Islet precursor cell (in vitro differentiated cells): ENCODE measurements at regions not wholly inside any gene's neighbourhood (a gene's known extent, or its start where the extent isn't known, plus 50 kb on each side); places are given as distances from the start of the nearest gene placed in this dataset.
"Not testable (repeated sequence)": the region's sequence is repeated elsewhere in the genome, so short reads cannot be mapped to it uniquely, and the experiment has no call there.

ENCODE experiments used
- DNase-seq: peaks from one replicate; pipeline ENCODE4 v3.0.0-alpha.2; 2018

DNA sequence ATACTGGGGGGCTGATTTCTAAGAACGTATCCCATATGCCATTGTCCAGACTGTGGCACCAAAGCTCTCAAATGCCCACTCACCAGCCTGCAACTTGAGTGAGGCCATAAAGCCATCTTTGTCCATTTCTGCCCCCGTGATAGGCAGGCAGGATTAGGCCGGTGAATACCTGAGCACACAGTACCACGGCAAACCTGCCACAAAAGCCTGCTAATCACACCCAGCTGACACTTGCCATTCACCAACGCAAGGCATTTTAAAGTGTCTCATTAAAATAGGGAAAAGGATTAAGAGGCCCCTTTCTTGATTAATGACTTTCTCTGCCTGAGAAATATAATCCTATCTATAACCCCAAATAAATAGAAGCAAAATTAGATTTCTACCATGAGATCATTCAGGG lies 111.4 kb upstream of the NANOS1 start:
- no peak for DNase-seq

DNA sequence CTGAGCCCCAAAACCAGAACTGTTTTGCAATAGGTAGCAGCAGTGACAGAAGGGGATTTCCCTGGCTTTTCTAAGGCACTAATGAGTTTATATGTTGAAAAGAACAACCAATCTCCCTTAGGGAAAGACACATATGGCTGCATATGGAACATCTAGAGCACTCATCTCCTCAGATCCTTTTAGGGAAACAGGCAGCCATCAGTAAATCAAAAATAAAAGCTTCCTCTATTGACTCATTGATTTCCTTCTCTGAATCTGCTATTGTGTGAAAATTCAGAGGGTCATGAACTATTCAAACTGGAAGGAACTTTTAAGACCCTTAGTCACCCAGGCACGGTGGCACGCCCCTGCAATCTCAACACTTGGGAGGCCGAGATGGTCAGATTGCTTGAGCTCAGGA lies 110.9 kb upstream of the NANOS1 start:
- no peak for DNase-seq

DNA sequence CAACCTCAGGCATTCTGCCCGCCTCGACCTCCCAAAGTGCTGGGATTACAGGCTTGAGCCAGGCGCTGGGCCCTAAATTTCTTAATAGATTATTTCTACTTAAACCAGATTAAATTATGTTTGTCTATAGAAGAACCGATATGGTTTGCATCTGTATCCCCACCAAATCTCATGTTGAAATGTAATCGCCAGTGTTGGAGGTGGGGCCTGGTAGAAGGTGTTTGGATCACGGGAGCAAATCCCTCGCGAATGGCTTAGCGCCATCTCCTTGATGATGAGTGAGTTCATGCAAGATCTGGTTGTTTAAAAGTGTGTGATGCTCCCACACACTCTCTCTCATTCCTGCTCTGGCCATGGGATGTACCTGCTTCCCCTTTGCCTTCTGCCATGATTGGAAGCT lies 109.3 kb upstream of the NANOS1 start:
- DNase-seq = no peak

DNA sequence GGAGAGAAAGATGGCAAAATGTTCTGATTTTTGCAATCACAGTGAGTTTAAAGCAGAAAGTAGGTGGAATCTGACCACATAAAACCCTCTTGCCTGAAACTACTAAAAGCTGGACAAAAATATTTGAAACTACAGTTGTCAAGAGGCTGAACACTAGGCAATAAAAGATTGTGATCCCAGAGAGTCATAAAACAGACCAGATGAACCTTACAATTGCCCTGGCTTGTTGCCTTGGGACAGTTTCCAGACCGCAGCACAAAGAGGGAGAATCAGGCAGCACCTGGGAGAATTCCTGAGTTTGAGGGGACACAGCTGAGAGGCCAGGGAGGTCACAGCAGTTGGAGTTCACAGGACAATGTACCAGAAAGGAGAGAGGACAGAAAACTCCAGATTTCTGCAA lies 107.3 kb upstream of the NANOS1 start:
- peak; percentile 27 for DNase-seq

DNA sequence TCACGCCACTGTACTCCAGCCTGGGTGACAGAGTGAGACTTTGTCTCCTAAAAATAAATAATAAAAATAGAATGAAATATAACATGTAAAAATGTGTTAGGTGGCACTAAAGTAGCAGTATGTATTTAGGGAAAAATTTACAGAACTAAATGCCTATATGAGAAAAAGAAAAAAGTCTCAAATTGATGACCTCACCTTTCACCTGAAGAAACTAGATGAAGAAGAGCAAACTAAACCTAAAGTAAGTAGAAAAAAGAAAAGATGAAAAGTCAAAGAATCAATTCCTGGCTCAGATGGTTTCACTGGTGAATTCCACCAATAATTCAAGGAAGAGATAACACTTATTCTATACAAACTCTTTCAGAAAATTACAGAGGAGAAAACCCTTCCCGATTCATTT lies 106.5 kb upstream of the NANOS1 start:
- DNase-seq = no peak

DNA sequence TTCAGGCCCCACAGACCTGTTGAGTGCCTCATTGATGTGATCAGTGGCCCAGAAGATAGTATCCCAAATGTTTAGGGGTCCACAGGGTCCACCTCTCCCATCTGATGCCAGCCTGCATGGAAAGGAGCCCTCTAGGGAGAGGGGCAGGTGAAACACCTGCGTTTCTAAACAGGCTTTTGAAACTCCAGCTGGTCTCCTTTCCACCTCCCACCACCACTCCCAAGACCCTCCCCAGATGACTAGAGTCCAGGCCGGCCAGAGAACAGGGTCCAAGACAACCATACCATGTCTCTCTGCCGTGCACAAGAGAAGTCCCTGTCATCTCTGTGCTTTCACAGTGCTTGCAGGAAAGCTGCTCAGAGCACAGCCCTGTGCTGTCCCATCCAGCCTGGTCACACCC lies 105.0 kb upstream of the NANOS1 start:
- peak; percentile 31 for DNase-seq

DNA sequence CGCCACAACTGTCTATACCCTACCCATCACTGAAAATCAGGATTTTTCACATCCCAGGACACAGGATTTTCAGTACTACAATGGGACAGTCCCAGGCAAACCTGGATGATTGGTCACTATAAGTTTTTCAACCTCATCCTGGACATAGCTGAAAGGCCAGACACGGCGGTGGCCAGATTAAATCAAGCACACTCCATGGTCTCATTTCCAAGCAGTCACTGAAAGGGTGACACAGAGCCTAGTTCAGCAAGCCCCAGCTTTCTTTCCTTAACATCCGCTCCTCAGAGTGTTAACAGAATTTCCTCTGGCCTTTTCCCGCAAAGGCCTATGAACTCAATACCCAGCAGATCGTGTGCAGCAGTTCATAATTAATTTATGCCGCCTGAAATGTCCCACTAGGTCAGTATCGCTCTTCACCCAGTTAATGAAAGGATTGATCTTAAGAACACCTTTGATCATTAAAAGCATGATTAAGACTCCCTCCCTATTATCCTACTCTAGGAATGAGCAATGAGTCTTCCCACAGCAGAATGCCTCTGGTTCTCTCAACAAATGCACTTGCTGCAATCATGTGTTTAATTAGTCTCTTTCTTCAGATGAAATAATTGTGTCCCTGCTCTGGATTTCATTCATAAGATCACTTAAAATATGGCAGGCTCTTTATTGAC lies 104.0 kb upstream of the NANOS1 start:
- DNase-seq = peak; percentile 13

DNA sequence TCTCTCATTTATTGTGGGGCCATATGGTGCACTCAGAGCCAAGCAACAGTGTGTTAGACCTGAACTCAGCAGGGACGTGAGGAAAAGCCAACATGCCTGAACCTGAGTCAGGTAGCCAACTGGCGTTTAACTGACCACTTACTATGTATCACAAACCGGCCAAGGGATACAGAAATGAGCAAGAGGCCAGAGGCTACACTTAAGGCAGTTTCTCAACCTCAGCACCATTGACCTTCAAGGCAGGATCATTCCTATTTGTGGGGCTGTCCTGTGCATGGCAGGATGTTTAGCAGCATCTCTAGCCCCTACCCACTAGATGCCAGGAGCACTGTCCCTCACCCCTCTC lies 103.5 kb upstream of the NANOS1 start:
- DNase-seq = peak; percentile 29

DNA sequence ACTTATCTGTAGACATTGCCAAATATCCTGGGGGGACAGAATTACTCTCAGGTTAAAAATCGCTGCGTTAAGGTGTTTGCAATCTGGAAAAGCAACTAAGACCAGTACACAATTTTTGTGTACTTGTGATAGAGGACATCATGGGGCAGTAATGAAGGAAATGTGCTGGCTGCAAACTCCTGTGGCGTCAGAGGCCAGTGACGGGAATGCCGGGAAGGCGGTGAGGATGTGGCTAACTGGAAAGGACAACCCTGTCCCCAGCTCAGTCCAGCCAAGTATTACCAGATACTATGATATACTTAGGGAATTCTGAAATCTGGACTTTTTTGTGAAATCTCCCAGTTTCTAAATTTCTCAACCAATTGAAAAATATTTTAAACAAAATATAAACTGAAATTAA lies 103.1 kb upstream of the NANOS1 start:
- peak; percentile 8 for DNase-seq

DNA sequence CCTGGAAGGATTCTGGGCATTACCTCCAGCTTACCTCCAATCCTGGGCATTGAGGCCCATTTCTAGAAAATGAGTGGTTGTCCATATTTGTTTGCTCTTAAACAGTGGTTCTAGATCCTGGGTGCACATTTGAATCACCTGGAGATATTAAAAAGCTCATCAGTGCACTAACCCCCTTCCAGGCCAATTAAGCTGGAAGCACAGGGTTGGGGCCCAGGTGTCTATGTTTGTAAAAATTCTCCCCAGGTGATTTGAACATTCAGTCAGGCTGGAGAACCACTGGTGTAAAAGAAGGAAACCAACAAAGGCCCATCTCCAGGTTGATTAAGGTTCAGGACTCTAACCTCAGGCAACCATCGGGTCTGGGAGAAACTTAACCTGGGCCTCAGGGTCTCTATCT lies 102.6 kb upstream of the NANOS1 start:
- DNase-seq = peak; percentile 12

DNA sequence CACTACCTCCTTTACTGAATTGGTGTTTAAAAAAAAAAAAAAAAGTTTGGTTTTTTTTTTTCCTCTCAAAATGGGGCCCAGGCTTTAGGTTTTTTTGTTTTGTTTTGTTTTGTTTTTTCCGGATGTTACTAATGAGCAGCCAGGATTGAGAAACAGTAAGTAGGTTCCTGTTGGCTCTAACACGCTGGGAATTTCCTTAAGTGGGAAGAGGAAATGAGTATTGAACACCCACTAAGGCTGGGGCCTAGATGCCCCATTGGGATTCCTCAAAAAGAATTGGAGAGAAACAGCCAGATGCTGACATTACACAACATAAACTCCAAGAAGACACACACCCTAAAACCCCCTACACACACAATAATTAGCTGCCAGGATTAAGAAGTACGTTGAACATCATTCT lies 102.2 kb upstream of the NANOS1 start:
- DNase-seq = no peak

DNA sequence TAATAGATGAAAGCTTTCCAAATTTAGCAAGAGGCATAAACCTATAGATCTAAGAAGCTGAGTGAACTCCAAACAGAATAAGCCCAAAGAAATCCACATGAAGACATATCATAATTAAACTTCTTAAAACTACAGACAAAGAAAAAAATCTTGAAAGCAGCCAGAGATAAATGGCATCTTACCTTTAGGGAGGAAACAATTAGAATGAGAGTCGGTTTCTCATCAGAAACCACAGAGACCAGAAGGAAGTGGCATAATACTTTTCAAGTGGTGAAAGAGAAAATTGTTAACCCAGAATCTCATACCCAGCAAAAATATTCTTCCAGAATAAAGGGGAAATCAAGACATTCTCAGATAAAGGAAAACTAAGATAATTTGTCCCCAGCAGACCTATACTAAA lies 98.9 kb upstream of the NANOS1 start:
- no peak for DNase-seq

DNA sequence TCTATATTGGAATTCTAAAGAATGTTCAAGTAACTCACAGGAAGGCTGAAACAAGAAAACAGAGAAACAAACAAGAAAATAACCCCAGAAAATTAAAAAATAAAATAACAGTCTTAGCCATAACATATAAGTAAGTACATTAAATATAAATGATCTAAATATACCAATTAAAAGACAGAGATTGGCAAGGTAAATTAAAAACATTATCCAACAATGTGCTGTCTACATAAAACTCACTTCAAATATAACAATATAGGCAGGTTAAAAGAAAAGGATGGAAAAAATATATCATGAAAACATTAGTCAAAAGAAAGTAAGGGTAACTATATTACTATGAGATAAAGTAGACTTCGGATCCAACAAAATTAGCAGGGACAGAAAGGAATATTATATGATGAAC lies 98.1 kb upstream of the NANOS1 start:
- DNase-seq = no peak

DNA sequence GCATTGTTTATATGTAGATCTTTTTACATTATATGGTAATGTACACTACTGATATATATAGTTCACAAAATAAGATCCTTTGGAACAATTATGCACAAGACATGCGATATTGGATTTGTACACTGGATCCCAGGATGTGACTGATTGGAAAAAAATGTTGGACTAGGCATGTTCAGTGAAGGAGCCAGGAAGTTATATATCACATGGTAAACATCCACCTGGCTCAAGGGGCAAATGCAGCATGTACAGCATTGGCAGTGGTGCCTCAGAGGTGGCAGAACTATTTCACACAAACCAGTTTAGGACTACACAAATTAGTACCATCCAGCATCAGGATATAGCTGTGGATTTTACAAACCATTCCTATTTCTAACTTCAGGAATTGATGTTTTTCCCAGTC lies 97.4 kb upstream of the NANOS1 start:
- not testable (repeated sequence) for DNase-seq

DNA sequence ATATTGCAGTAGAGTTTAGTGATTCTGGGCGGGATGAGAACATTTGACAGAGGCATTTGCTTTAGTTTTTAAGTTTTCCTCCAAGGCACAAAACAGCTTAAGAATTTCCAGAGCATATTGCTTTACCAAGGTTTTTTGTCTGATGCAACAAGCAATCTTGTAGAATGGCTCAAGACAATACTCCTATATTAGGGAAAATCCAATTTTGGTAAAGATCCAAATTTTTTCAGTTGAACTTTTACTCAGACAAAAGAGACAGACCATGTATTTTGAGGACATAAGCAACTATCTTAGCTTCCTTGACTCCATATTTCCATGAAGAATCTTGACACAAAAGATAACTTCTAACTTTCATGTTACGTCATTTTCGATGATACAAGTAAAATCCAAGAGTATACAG lies 92.3 kb upstream of the NANOS1 start:
- DNase-seq = no peak

DNA sequence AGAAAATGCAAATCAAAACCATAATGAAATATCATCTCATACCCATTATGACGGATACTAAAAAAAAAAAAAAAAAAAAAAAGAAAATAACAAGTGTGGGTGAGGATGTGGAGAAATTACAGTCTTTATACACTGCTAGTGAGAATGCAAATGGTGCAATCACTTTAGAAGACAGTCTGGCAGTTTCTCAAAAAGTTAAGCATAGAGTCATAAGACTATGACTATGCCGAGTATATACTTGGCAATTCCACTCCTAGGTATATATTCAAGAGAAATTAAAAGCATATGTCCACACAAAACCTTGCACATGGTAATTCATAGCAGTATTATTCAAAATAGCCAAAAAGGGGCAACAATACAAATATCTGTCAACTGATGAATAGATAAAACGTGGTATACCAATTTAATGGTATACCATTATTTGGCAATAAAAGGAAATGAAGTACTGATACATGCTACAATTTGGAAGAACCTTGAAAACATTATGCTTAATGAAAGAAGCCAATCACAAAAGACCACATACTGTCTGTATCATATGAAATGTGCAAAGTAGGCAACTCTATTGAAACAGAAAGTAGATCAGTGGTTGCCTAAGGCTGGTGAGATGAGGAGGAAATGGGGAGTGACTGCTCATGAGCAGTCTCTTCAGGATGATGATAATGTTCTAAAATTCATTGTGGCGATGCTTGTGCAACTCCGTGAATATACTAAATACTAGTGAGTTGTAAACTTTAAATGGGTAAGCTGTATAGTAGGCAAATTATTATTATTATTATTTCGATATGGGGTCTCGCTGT lies 90.1 kb upstream of the NANOS1 start:
- DNase-seq = no peak

DNA sequence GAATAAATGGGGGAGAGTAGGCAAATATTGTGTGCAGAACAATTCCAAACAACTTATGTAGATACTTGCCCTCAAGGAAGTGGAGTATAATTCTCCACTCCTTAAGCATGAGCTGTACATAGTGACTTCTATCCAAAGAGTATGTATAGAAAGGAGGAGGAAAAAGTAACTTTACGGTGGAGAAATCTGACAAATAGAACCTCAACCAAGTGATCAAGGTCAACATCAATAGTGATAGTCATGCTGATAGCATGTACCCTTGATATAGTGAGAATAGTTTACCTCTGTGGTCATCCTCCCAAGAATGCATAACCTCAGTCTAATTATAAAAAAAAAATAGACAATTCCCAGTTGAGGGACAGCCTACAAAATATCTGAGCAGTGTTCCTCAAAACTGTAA lies 89.1 kb upstream of the NANOS1 start:
- DNase-seq = no peak

DNA sequence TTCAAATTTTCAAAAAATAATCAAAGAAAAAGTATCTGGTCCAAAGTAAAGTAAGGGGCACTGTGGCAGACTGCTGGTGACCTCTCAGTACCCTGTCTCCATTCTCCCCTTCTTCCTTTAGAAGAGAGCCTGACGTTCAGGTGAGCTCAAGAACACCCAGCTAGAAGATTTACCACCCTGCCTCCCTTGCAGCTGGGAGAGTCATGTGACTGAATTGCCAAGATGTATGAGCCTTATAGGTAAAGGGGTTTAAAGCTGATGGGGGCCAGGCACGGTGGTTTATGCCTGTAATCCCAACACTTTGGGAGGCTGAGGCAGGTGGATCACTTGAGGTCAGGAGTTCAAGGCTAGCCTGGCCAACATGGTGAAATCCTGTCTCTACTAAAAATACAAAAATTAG lies 86.3 kb upstream of the NANOS1 start:
- peak; percentile 14 for DNase-seq

DNA sequence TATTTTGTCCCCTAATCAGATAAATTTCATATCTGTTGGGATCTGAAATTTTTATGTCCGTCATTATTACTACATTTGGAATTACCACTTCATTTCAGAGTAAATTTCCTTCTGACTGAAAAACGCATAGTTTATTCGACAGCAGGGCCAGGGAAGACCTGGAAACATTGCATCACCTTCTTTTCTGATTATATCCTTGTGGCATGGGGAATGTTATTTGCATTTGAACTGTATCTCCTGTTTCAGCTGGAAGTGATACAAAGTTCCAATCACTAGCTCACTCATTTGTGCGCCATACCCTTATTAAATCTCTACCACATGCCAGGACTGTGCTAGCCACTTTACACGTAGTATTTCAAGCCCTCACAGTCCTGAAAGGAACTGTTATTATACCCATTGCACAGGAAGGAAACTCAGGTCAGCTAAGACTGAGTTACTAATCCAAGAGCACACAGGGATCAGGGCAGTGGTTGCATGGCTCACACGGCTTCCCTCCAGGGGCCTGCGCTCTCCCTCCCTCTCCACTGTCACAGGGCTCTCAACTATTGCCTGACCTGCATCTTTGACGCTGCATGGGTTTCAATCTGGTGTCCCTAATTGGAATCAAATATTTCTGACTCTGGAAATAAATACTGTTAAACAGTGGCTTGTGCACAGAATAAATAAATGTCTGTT lies 84.4 kb upstream of the NANOS1 start:
- DNase-seq = peak; percentile 27

DNA sequence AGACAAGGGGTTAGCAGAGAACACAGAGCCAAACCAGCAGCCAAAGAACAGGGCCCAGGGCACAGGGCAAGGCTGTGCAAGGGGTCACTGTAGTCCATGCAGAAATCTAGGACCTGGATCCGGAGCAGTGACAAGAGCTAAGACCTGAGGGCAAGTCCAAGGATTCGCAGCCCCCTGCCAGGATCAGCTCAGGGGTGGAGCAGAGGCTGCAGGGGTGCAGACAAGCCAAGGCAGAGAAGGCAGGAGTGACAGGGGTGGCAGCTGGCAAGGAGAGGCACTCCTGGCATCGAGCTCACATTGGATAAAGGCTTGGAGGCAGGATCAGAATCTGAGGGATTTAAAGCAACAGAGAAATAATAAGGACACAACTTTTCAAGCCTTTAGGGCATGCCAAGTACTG lies 80.7 kb upstream of the NANOS1 start:
- DNase-seq = peak; percentile 47

DNA sequence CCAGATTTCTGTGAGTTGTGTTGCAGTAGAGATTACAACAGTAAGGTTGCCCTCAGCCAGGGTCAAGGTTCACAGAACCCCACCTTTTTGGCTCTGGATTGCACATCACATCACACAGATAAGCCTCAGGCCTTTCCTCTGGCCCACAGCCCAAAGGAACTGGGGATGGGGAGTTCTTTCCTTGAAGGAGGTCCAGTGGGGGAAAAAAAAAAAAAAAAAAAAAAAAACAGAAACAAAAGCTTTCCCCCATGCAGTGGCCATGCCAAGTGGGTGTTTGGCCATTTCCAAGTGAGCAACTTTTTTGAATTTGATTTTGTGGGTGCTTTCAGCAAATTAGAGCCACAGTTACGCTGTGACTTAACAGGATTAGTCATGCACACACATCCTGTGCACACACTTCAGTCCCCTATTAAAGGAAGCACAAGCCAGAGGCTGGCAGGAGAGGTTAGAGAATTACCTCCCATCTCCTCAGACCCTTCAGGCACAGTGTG lies 79.3 kb upstream of the NANOS1 start:
- DNase-seq = peak; percentile 58

DNA sequence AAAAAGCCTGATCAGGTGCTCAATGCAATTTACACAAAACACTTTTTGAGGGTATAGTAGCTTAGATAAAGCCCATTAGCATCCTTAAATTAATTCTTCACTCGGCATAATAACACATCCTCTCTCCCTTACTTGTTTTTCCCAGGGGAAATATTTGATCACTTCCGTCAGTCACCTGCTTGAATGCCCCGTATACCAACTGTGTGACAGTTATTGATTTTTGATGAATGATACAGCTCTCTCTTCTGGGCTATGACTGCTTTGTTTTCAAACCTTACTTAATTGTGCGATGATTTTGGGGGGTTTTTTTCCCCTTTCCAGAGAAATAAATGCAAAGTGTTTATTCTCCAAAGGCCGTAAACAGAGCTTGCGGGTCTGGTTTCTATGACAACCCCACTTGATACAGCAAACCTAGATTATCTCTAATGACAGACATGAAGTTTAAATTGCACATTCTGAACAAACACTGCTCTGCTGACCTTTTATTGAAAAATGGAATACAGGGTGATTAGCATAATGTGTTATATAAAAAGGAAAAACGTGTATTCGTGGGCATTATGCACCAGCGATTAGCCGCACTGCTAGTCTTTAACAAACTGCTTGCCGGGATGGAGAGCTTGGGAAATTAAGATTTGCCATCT lies 78.4 kb upstream of the NANOS1 start:
- DNase-seq = no peak

DNA sequence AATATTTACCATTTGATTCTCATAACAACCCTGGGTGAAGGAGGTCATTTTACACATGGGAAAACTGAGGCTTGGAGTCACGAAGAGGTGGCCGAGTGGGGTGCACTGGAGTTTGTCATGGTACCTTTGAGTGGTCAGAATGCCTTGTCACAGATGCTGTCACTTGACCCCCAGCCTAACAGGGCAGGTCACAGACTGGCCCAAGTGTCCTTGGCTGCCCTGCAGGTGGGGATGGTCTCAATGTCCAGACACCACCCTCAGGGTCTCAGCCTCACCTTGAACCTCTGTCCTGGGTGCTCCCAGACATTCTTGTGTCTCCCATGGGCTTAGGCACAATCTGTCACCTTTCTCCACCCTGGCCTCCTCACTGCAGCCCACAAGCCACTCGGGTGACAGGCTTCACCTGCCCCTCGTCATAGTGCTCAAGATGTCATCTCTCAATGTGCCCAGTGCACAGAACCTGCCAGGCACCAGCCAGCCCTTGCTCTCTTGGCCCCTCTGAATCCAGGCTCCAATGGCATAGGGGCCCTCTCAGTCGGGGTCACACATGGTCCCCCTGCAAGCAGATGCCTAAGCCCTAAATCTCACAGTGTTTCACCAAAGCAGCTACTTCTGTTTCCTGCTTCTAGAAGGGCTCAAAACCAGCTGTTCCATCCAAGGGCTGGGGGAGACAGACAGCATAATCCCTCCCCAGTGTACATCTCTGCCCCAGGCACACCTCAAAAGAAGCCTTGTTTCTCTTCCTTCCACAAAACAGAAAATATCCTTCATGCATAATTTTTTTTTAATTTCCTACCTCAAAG lies 76.8 kb upstream of the NANOS1 start:
- DNase-seq = peak; percentile 31
